GM12878 (cell line): ENCODE measurements at regions not wholly inside any gene's neighbourhood (a gene's known extent, or its start where the extent isn't known, plus 50 kb on each side); places are given as distances from the start of the nearest gene placed in this dataset.
A peak's percentile ranks its signal among the peaks of the same experiment; 100 is the strongest.

Source experiments
- CEBPB ChIP-seq, 2 experiments: fragments of 150-350 bp in 1 of 2; IDR thresholded peaks; 2 replicates each; pipeline ENCODE4 v1.6.1; 2012 to 2014; ENCODE audit warnings: low read depth in 2 of 2, low read length in 2 of 2, borderline replicate concordance in 1 of 2, inconsistent platforms in 1 of 2
- CUX1 ChIP-seq: IDR thresholded peaks from 2 replicates; pipeline ENCODE4 v1.6.1; 2012; ENCODE audit warnings: improper control_type of control experiment, low read depth, low read length; ENCODE audit not compliant: insufficient replicate concordance
- EP300 ChIP-seq, 2 experiments: fragments of 150-350 bp in 1 of 2; IDR thresholded peaks; 2 replicates each; pipeline ENCODE4 v1.6.1; 2011 to 2012; ENCODE audit warnings: low read depth in 2 of 2, low read length in 2 of 2, borderline replicate concordance in 1 of 2, improper control_type of control experiment in 1 of 2, inconsistent platforms in 1 of 2; ENCODE audit not compliant: control insufficient read depth in 1 of 2
- KAT2A ChIP-seq: conservative IDR thresholded peaks from 2 replicates; pipeline ENCODE4 v1.6.1; 2011; ENCODE audit warnings: low read depth, low read length; ENCODE audit not compliant: control insufficient read depth
- MEF2B ChIP-seq: fragments of 450-650 bp; IDR thresholded peaks from 2 replicates; pipeline ENCODE4 v1.6.1; 2018; ENCODE audit warnings: mild to moderate bottlenecking, moderate library complexity; ENCODE audit not compliant: partially characterized antibody, poor library complexity, severe bottlenecking
- NFIC ChIP-seq: IDR thresholded peaks from 2 replicates; pipeline ENCODE4 v1.6.1; 2012; ENCODE audit warnings: low read depth, mild to moderate bottlenecking, inconsistent platforms, low read length, moderate library complexity
- NFYA ChIP-seq: IDR thresholded peaks from 2 replicates; pipeline ENCODE4 v1.6.1; 2011; ENCODE audit warnings: low read depth, mild to moderate bottlenecking, low read length, improper control_type of control experiment, borderline replicate concordance
- NKRF ChIP-seq: fragments of 450-650 bp; conservative IDR thresholded peaks from 2 replicates; pipeline ENCODE4 v1.6.1; 2017; ENCODE audit warnings: mild to moderate bottlenecking, moderate library complexity
- NRF1 ChIP-seq: conservative IDR thresholded peaks from 2 replicates; pipeline ENCODE4 v1.6.1; 2011; ENCODE audit warnings: mild to moderate bottlenecking, low read depth, low read length, improper control_type of control experiment
- POU2F2 ChIP-seq: IDR thresholded peaks from 3 replicates; pipeline ENCODE4 v1.6.1; 2011; ENCODE audit warnings: low read depth, mild to moderate bottlenecking, low read length, borderline replicate concordance
- SMAD5 ChIP-seq: IDR thresholded peaks from 2 replicates; pipeline ENCODE4 v1.6.1; 2016; ENCODE audit warnings: antibody characterized with exemption, low read depth
- SP1 ChIP-seq: IDR thresholded peaks from one replicate; pipeline ENCODE4 v1.6.1; 2011; ENCODE audit warnings: low read depth, low read length
- TARDBP ChIP-seq: IDR thresholded peaks from 2 replicates; pipeline ENCODE4 v1.6.1; 2016; ENCODE audit warnings: borderline replicate concordance
- TCF7 ChIP-seq: IDR thresholded peaks from 2 replicates; pipeline ENCODE4 v1.6.1; 2014; ENCODE audit warnings: antibody characterized with exemption, borderline replicate concordance
- USF2 ChIP-seq: IDR thresholded peaks from 2 replicates; pipeline ENCODE4 v1.6.1; 2011; ENCODE audit warnings: low read depth, low read length, improper control_type of control experiment, borderline replicate concordance
- WRNIP1 ChIP-seq: IDR thresholded peaks from 2 replicates; pipeline ENCODE4 v1.6.1; 2011; ENCODE audit warnings: low read depth, low read length, improper control_type of control experiment, borderline replicate concordance
- YBX1 ChIP-seq: fragments of 450-650 bp; IDR thresholded peaks from 2 replicates; pipeline ENCODE4 v1.6.1; 2016; ENCODE audit warnings: antibody characterized with exemption
- ZSCAN29 ChIP-seq: fragments of 450-650 bp; IDR thresholded peaks from 2 replicates; pipeline ENCODE4 v1.6.1; 2017; ENCODE audit warnings: mild to moderate bottlenecking, moderate library complexity
- TF ChIP-seq, protein P1 (sequence below): fragments of 450-650 bp; IDR thresholded peaks from 2 replicates; pipeline ENCODE4 v1.6.1; 2018; ENCODE audit warnings: mild to moderate bottlenecking, low read depth, moderate library complexity; ENCODE audit not compliant: partially characterized antibody

GRCh38 chr2:198371921-198372543, 567.6 kb downstream of the PLCL1 start (continued):
- TF ChIP-seq KAT2A (no peak), ZSCAN29 (peak; percentile 89), NKRF (no peak), USF2 (no peak), WRNIP1 (no peak), MEF2B (peak; percentile 93), NRF1 (no peak), CUX1 (peak; percentile 34), SMAD5 (no peak), NFIC (peak; percentile 98), NFYA (no peak), TCF7 (peak; percentile 72), POU2F2 (no peak), TARDBP (no peak), CEBPB (IDR thresholded peaks at IDR 0.05; ENCODE audit: borderline replicate concordance in 1 of 2, low read depth in 2 of 2, low read length in 2 of 2) (peak in 1 of 2 experiments; percentile 82; a peak in 2 of 4 replicates), SP1 (no peak), YBX1 (no peak), EP300 (IDR thresholded peaks at IDR 0.05; ENCODE audit: borderline replicate concordance in 1 of 2, control insufficient read depth in 1 of 2, low read depth in 2 of 2, low read length in 2 of 2) (peak; percentile 27 to 84; a peak in 3 of 4 replicates)
- TF ChIP-seq, protein P1, sequence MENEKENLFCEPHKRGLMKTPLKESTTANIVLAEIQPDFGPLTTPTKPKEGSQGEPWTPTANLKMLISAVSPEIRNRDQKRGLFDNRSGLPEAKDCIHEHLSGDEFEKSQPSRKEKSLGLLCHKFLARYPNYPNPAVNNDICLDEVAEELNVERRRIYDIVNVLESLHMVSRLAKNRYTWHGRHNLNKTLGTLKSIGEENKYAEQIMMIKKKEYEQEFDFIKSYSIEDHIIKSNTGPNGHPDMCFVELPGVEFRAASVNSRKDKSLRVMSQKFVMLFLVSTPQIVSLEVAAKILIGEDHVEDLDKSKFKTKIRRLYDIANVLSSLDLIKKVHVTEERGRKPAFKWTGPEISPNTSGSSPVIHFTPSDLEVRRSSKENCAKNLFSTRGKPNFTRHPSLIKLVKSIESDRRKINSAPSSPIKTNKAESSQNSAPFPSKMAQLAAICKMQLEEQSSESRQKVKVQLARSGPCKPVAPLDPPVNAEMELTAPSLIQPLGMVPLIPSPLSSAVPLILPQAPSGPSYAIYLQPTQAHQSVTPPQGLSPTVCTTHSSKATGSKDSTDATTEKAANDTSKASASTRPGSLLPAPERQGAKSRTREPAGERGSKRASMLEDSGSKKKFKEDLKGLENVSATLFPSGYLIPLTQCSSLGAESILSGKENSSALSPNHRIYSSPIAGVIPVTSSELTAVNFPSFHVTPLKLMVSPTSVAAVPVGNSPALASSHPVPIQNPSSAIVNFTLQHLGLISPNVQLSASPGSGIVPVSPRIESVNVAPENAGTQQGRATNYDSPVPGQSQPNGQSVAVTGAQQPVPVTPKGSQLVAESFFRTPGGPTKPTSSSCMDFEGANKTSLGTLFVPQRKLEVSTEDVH, result no peak
